K562 (cell line): ENCODE measurements at regions not wholly inside any gene's neighbourhood (a gene's known extent, or its start where the extent isn't known, plus 50 kb on each side); places are given as distances from the start of the nearest gene placed in this dataset.

Experiments used
- ATAC-seq: fragments of 200-7000 bp; cut with Tn5 transposase; 3 replicates; pipeline ENCODE4 v1.9.1; 2020; ENCODE audit warnings: moderate library complexity
- BruUV-seq: library from RNA; stranded (reverse); fragments of 400-500 nt; replicated peaks from 2 replicates; lab custom pipeline; 2021; lab: Mats Ljungman, UMichigan
- CTCF ChIA-PET: fragments of 300-600 bp; formaldehyde crosslinking; extraction: SDS; loops from one replicate; lab custom pipeline; 2021; ENCODE audit warnings: low intra/inter-chr PET ratio; lab: Yijun Ruan, JAX
- POLR2A ChIA-PET: fragments of 300-600, 350-650 bp; sonication (Branson Sonifier 250); formaldehyde crosslinking; extraction: SDS; loops from one replicate; lab custom pipeline; 2021; ENCODE audit warnings: antibody characterized with exemption, inconsistent platforms; lab: Yijun Ruan, JAX
- DNase-seq, 4 experiments: peaks; one replicate each; pipeline versions ENCODE4 v3.0.0 to v3.0.0-alpha.2; 2011 to 2018; ENCODE audit warnings: low spot score in 3 of 4, mixed read lengths in 3 of 4; ENCODE audit errors: extremely low read depth in 1 of 4
- FAIRE-seq: peaks from 2 replicates; lab custom pipeline; 2011; peaks lifted over from hg19 to GRCh38; lab: Jason Lieb, UNC
- H2AFZ ChIP-seq: 2 replicates; pipeline ENCODE4 v1.6.0; 2011; ENCODE audit warnings: low read depth, low read length, control low read depth, inconsistent platforms
- H3K27ac ChIP-seq: fragments of 200-600 bp; 3 replicates; pipeline ENCODE4 v1.8.0; 2011; ENCODE audit warnings: low read depth, mild to moderate bottlenecking, control low read depth, inconsistent platforms, low read length, moderate library complexity, mixed read lengths; ENCODE audit errors: extremely low read depth
- H3K27me3 ChIP-seq, 2 experiments: fragments of 300-600 bp in 1 of 2; 2 replicates in 1 of 2; 3 replicates in 1 of 2; pipeline versions ENCODE4 v1.6.0 to v1.8.0; 2011; ENCODE audit warnings: inconsistent platforms in 2 of 2, low read length in 2 of 2, mild to moderate bottlenecking in 1 of 2, mixed read lengths in 1 of 2, moderate library complexity in 1 of 2; ENCODE audit not compliant: control insufficient read depth in 2 of 2, insufficient read depth in 2 of 2
- H3K36me3 ChIP-seq: fragments of 300-600 bp; 3 replicates; pipeline ENCODE4 v1.8.0; 2011; ENCODE audit warnings: mild to moderate bottlenecking, low read length, inconsistent platforms; ENCODE audit not compliant: control insufficient read depth, insufficient read depth
- H3K4me1 ChIP-seq, 2 experiments: fragments of 200-600 bp in 1 of 2; replicated peaks in 1 of 2; 2 replicates in 1 of 2; 3 replicates in 1 of 2; pipeline versions ENCODE4 v1.5.1 to v1.8.0; 2011; ENCODE audit warnings: inconsistent platforms in 2 of 2, low read length in 2 of 2, mild to moderate bottlenecking in 1 of 2, mixed read lengths in 1 of 2, moderate library complexity in 1 of 2; ENCODE audit not compliant: control insufficient read depth in 2 of 2, insufficient read depth in 2 of 2
- H3K4me2 ChIP-seq: 2 replicates; pipeline ENCODE4 v1.6.1; 2011; ENCODE audit warnings: low read length, control low read depth, inconsistent platforms, mixed read lengths; ENCODE audit not compliant: insufficient read depth
- H3K4me3 ChIP-seq: fragments of 200-600 bp; sonication (generic), shearing (Covaris generic); 2 replicates; pipeline ENCODE4 v1.5.1; 2016; ENCODE audit warnings: control low read depth, inconsistent platforms
- H3K79me2 ChIP-seq: fragments of 200-600 bp; 3 replicates; pipeline ENCODE4 v1.8.0; 2011; ENCODE audit warnings: low read length, inconsistent platforms; ENCODE audit not compliant: control insufficient read depth, insufficient read depth
- H3K9ac ChIP-seq, 2 experiments: 2 replicates each; pipeline versions ENCODE4 v1.6.0 to v1.6.1; 2011; ENCODE audit warnings: low read depth in 2 of 2, low read length in 2 of 2, control low read depth in 1 of 2, inconsistent platforms in 1 of 2, mild to moderate bottlenecking in 1 of 2, mixed read lengths in 1 of 2; ENCODE audit not compliant: insufficient read depth in 1 of 2
- H3K9me1 ChIP-seq: one replicate; pipeline ENCODE4 v1.6.0; 2011; ENCODE audit warnings: inconsistent platforms, mild to moderate bottlenecking, low read length, moderate library complexity; ENCODE audit not compliant: control insufficient read depth, insufficient read depth
- H3K9me3 ChIP-seq: replicated peaks from 2 replicates; pipeline ENCODE4 v1.5.1; 2011; ENCODE audit warnings: low read depth, low read length, inconsistent platforms; ENCODE audit not compliant: control insufficient read depth, insufficient read depth
- H4K20me1 ChIP-seq: replicated peaks from 2 replicates; pipeline ENCODE4 v1.6.1; 2011; ENCODE audit warnings: low read length, inconsistent platforms, mixed read lengths; ENCODE audit not compliant: control insufficient read depth, insufficient read depth
- ATF3 ChIP-seq, 2 experiments: fragments of 450-650 bp in 1 of 2; sonication (generic) in 1 of 2; formaldehyde crosslinking in 1 of 2; IDR thresholded peaks in 1 of 2; conservative IDR thresholded peaks in 1 of 2; 2 replicates each; pipeline versions ENCODE4 v1.6.1 to v1.8.1; 2016 to 2023; ENCODE audit warnings: mild to moderate bottlenecking in 2 of 2, moderate library complexity in 2 of 2, inconsistent platforms in 1 of 2, missing genetic modification reagents in 1 of 2
- CSDE1 ChIP-seq, 2 experiments: fragments of 450-650 bp; IDR thresholded peaks; 2 replicates each; pipeline ENCODE4 v1.6.1; 2016; ENCODE audit warnings: mild to moderate bottlenecking in 1 of 2
- CTBP1 ChIP-seq: fragments of 450-650 bp; IDR thresholded peaks from 2 replicates; pipeline ENCODE4 v1.6.1; 2016; ENCODE audit warnings: borderline replicate concordance
- HIVEP1 ChIP-seq: fragments of 250-450 bp; sonication (Bioruptor Pico); IDR thresholded peaks from 2 replicates; pipeline ENCODE4 v1.4.0; 2020; ENCODE audit warnings: mild to moderate bottlenecking
- NFRKB ChIP-seq: fragments of 450-650 bp; IDR thresholded peaks from 2 replicates; pipeline ENCODE4 v1.6.1; 2016; ENCODE audit warnings: low read depth
- NONO ChIP-seq, 2 experiments: fragments of 200-400 bp in 1 of 2; fragments of 450-650 bp in 1 of 2; formaldehyde crosslinking in 1 of 2; IDR thresholded peaks; 2 replicates each; pipeline ENCODE4 v1.6.1; 2017; ENCODE audit warnings: low read depth in 2 of 2, mild to moderate bottlenecking in 2 of 2, moderate library complexity in 2 of 2, low read length in 1 of 2
- RBM22 ChIP-seq: fragments of 200-400 bp; formaldehyde crosslinking; IDR thresholded peaks from 2 replicates; pipeline ENCODE4 v1.6.1; 2018; ENCODE audit warnings: low read length, low read depth; ENCODE audit not compliant: poor library complexity, severe bottlenecking
- RBM39 ChIP-seq: fragments of 200-400 bp; formaldehyde crosslinking; optimal IDR thresholded peaks from 2 replicates; pipeline ENCODE3; 2018; ENCODE audit warnings: low read depth, low read length
- RNF219 ChIP-seq: fragments of 250-450 bp; sonication (Bioruptor Pico); IDR thresholded peaks from 2 replicates; pipeline ENCODE4 v1.5.0; 2022; ENCODE audit warnings: mild to moderate bottlenecking
- SMAD2 ChIP-seq: fragments of 150-350 bp; IDR thresholded peaks from 2 replicates; pipeline ENCODE4 v1.6.1; 2014; ENCODE audit warnings: low read depth, mild to moderate bottlenecking, low read length
- TFAP4 ChIP-seq: sonication (generic); formaldehyde crosslinking; IDR thresholded peaks from 2 replicates; pipeline ENCODE4 v1.8.0; 2022; ENCODE audit warnings: missing genetic modification reagents, mild to moderate bottlenecking, moderate library complexity, borderline replicate concordance
- ZEB2 ChIP-seq: fragments of 450-650 bp; IDR thresholded peaks from 2 replicates; pipeline ENCODE4 v1.6.1; 2016
- ZFPM2 ChIP-seq: fragments of 250-450 bp; sonication (Bioruptor Pico); IDR thresholded peaks from 2 replicates; pipeline ENCODE4 v1.5.1; 2022; ENCODE audit warnings: mild to moderate bottlenecking
- ZNF511 ChIP-seq: sonication (generic); formaldehyde crosslinking; IDR thresholded peaks from 2 replicates; pipeline ENCODE4 v1.8.0; 2022; ENCODE audit warnings: mild to moderate bottlenecking, missing genetic modification reagents
- ZNF717 ChIP-seq: fragments of 250-450 bp; sonication (Bioruptor Pico); IDR thresholded peaks from 2 replicates; pipeline ENCODE4 v1.5.0; 2021
- WGBS: fragments of 100-300 bp; shearing (Covaris generic); methylation state at CpG from one replicate; pipeline ENCODE4 v1.1.6; 2016; ENCODE audit warnings: low coverage, mixed read lengths; ENCODE audit not compliant: insufficient coverage; ENCODE audit errors: missing lambda C conversion rate; 5-methylcytosine and 5-hydroxymethylcytosine counted together
- in situ Hi-C: fragments of 300-500 bp; cut with MboI; formaldehyde crosslinking; loops from 4 replicates; pipeline ENCODE4 v1.15.0; 2018; ENCODE audit warnings: inconsistent platforms, mixed read lengths
- intact Hi-C: fragments of 100-400 bp; cut with micrococcal nuclease; formaldehyde crosslinking; loops from 2 replicates; pipeline ENCODE4 v1.14.2; 2022

GRCh38 chr18:77857678-77858655 is 608.3 kb downstream of the GALR1 start:
- no peak overlapping the region for H3K9ac ChIP-seq
- no peaks in the 10 kb centered on the region for H3K79me2 ChIP-seq
- intact Hi-C loops = no loop called here
- ATAC-seq (no peak), FAIRE-seq (no peak), DNase-seq (no peak)
- no peak overlapping the region for H3K4me3 ChIP-seq
- no peaks in the 10 kb centered on the region for H3K36me3 ChIP-seq
- 0% methylated on average over 9 of the region's 9 CpGs for whole genome bisulfite sequencing
- no peaks in the 10 kb centered on the region for H3K9me3 ChIP-seq
- H4K20me1 ChIP-seq = no peaks in the 10 kb centered on the region
- H3K27me3 ChIP-seq = peaks cover 4 to 14% of the 10 kb centered on the region in 2 experiments; a peak in 3 of 5 replicates
- H2AFZ ChIP-seq = no peak overlapping the region
- no peak overlapping the region for H3K4me2 ChIP-seq
- ChIA-PET CTCF (no interaction called here), POLR2A (no interaction called here)
- in situ Hi-C loops = no loop called here
- H3K27ac ChIP-seq = no peak overlapping the region
- H3K4me1 ChIP-seq = no peaks in the 10 kb centered on the region
- no TSS peak for BruUV-seq
- H3K9me1 ChIP-seq = no peaks in the 10 kb centered on the region
- no peak for TF ChIP-seq RBM39
- TF ChIP-seq ZEB2 = no peak
- no peak for TF ChIP-seq CSDE1 (IDR thresholded peaks at IDR 0.05)
- TF ChIP-seq NONO (IDR thresholded peaks at IDR 0.05; ENCODE audit: low read depth in 2 of 2, low read length in 1 of 2) = no peak
- TF ChIP-seq ATF3 (IDR thresholded peaks at IDR 0.05) = no peak
- TF ChIP-seq ATF3 (CRISPR knock-in tag; conservative IDR thresholded peaks at IDR 0.05) = no peak
- TF ChIP-seq RBM22 = no peak
- TF ChIP-seq TFAP4 (CRISPR knock-in tag) = no peak
- TF ChIP-seq ZNF511 (CRISPR knock-in tag) = no peak
- no peak for TF ChIP-seq ZNF717 (CRISPR knock-in tag)
- no peak for TF ChIP-seq NFRKB
- no peak for TF ChIP-seq RNF219 (CRISPR knock-in tag)
- TF ChIP-seq HIVEP1 (CRISPR knock-in tag) = no peak
- TF ChIP-seq CTBP1 = no peak
- no peak for TF ChIP-seq ZFPM2 (CRISPR knock-in tag)
- no peak for TF ChIP-seq SMAD2
